ENCODE measurements at regions not wholly inside any gene's neighbourhood (a gene's known extent, or its start where the extent isn't known, plus 50 kb on each side); places are given as distances from the start of the nearest gene placed in this dataset.
A peak's percentile ranks its signal among the peaks of the same experiment; 100 is the strongest.

GRCh38 chr6:141313986-141314385 is 818.7 kb upstream of the GJE1 start:
- DNase-seq (ENCODE audit: low spot score) = no peak

DNA sequence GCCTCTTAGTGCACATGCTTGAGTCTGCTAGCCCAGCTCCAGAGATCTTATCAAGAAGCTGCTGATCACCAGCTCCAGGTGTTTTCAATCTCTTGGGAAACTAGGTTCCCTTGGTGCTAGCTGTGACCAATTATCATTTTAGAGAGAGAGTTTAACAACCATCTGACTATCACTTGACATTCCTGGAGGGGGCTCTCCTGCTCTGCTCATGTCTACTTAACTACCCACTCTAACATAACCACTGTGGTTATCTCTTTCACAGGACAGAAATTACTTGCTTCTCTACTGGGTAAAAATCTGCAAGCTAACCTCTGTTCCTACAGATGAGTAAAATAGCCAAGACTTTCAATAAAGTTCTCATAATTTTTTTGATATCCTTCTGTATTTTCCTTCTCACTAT is 823.4 kb upstream of the GJE1 start:
- DNase-seq (ENCODE audit: low spot score) = no peak

DNA sequence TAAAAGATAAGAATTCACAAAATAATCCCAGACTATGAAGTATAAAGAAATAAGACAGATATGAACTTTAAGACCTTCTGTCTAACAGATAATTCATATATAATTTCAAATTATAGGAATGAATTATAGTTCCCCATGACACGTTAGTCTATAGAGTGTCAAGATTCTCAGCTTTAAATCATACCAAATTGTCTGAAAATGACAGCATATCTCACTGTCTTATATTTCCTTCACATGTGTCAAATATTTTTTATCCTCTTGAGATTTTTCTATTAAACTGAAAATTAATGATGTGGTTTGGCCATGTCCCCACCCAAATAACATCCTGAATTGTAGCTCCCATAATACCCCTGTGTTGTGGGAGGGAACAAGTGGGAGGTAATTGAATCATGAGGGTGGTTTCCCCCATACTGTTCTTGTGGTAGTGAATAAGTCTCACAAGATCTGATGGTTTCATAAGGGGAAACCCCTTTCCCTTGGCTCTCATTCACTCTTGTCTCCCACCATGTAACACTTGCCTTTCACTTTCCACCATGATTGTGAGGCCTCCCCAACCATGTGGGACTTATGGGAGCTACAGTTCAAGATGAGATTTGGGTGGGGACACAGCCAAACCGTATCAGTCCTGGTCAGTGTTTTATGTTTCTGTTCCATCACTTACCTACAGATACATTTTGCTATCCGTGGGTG is 825.3 kb upstream of the GJE1 start:
- no peak for DNase-seq (ENCODE audit: low spot score)

DNA sequence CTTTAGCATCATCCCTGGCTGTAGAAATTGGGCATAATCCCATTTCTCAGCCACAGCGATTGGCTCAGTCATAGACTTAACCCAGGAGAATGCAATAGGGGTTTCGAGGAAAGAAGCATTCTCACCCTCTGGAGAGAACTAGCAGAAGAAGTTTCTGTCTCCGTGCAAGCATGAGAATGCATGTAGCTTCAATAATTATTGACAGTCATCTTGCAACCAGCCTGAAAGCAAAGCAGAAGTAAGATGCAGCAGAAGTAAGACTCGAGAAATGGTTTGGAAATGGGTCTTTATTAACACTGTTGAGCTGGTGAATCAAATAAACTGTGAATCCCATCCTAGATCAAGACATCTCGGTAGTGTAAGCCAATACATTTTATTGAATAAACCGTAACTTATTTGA is 828.8 kb upstream of the GJE1 start:
- no peak for DNase-seq (ENCODE audit: low spot score)

DNA sequence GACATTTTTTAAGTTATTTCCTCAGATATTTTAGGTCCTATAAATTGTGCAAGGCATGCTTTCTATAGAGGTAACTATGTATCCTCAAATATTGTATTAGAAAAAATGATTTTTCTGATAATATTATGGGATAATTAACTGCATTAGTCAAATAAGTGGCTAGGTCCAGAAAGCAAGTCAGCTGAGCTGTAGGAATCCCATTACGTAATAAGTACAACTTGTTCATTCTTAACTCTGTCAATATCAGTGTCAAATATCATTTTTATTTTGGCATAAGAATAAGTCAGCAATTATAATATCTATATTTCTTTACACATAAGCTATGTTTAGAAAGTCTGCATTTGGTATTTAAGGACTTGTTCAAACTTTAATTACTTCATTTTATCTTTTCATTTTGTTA is 830.9 kb upstream of the GJE1 start:
- no peak for DNase-seq (ENCODE audit: low spot score)

GRCh38 chr6:141290941-141291721 is 841.6 kb upstream of the GJE1 start:
- no peak for DNase-seq (ENCODE audit: low spot score)

DNA sequence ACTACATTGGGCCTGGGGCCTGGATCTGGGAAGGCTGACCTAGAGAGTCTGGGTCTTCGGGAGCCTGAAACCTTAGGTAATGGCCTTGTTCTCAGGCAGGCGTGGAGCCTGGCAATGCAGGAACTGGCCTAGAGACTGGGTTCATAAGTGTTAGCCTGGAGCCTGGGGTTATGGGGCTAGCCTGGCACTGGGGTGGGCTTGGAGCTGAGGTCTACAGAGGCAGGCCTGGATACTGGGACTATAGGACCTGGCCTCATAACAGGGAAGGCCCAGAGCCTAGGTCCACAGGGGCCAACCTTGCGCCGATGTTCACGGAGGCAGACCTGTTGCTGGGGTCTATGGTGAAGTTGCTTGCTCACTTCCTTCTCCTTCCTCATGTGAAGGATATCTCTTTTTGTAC is 843.8 kb upstream of the GJE1 start:
- no peak for DNase-seq (ENCODE audit: low spot score)

DNA sequence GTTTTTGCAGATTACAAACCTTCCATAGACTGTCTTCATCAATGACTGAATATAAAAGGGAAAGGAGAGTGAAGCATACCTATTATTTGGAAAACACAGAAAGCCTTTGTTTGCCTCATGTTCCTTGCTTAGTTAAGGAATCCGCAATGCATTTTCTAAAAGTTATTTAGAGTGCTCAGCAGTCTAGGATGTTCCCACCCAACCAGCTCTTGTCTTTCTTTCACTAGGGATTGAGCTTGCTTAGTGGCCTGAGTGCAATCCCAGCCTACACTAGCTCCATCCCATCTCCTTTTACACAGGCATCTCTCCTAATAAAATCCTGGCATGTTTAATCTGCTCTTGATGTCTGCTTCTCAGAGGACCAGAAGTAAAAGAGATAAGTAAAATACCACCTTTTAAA is 850.5 kb upstream of the GJE1 start:
- DNase-seq (ENCODE audit: low spot score) = no peak

- DNase-seq (ENCODE audit: low spot score) = no peak
Measured at GRCh38 chr6:141269684-141270083, 863.0 kb upstream of the GJE1 start.

DNA sequence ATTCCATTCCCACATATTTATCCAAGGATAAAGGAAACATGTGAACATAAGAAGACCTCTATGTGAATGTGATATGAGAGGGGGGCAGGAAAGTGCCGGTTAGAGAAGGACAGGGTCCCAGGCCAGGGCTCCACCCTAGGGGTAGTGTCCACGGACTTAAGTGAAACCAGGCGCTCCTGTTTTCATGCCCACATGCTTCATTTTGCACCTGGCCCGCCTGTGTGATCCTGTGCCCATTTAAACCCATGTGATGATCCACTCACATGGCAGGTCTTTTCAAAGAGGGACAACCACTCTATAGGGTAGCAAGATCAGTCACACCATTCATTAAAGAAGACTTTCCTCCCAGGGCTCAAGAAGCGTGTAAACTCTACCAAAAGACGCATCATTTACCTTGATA is 865.3 kb upstream of the GJE1 start:
- no peak for DNase-seq (ENCODE audit: low spot score)

DNA sequence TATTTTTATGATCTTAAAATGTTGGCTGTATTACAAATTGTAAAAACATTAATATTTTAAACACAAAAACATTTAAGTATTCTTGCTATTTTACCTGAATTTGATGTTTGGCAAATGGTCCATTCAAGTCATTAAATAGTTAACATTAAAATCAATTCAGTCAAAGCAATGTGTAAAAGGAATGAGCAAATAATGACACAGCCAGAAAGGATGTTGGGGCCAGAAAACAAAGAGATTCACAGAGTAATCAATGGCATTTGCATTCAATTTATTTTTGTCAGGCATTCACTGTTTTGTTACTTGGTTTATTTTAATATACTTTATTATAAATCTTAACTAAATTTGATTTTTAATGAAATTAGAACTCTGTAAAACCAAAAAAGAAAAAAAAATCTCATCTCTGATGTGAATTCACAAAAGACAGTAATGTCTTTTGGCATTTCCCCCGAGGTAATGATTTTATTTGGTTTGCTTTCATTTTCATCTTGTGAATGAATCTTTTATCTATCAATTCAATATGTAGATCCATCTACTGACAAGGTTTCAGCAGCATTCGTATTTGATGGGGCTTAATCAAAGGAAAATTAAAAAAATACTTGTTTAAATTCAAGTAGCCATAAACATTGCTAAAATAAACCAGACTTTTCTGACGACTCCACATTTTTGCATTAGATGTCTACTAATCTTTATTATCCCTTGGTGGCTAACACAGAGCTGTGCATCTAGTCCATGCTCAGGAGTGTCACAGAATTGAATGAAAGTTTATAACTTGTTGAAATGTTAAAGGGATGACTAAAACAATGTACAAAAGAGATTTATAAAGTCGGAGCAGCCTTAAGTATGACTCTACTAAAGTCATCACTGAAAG is 866.7 kb upstream of the GJE1 start:
- DNase-seq (ENCODE audit: low spot score) = no peak

GRCh38 chr6:141264101-141264500 is 868.6 kb upstream of the GJE1 start:
- DNase-seq (ENCODE audit: low spot score) = peak; percentile 11

- DNase-seq (ENCODE audit: low spot score) = no peak
Measured at GRCh38 chr6:141261672-141262060, 871.1 kb upstream of the GJE1 start.

DNA sequence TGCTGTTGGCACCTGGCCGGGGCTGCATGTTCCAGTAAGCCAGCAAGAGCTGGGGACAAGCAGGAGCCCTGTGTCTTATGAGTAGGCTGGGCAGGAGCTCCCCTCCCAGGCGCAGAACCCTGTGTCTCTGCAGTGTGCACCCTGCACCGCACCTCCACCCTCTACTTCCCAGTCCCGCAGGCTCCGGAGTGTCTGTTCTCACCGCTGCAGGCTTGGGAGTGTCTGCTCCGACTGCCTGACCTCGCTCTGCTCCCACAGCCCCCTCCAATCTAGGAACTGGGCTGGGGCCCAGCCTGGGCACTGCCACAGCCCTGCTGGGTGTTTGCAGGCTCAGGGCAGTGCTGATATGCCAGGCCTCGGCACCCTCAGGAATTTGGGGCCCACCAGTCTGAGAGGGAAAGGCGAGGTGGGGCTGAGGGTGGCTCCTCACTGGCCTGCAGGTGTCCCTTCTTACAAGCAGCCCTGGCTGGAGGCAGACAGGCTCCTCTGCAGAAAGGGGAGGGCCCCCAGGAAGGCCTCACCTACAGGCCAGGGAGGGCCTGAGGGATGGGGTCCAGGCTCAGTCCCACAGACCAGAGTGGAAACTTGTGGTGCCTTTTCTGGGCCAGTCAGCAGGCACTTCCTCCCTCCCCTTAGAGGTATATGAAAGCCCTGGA is 871.6 kb upstream of the GJE1 start:
- no peak for DNase-seq (ENCODE audit: low spot score)

GRCh38 chr6:141260627-141261015 is 872.1 kb upstream of the GJE1 start:
- no peak for DNase-seq (ENCODE audit: low spot score)

DNA sequence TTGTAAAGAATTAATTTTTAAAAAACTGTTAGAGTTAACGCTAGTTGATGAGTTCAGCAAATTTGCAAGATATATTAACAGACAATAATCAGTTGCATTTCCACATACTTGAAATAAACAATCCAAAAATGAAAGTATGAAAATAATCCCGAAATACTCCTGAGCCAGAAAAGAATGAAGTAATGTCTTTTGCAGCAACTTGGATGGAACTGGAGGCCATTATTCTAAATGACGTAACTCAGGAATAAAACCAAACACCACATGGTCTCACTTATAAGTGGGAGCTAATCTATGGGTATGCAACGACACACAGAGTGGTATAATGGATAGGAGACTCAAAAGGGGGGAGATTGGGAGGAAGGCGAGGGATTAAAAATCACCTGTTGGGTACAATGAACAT is 872.9 kb upstream of the GJE1 start:
- DNase-seq (ENCODE audit: low spot score) = no peak

- DNase-seq (ENCODE audit: low spot score) = no peak
Measured at GRCh38 chr6:141259091-141259490, 873.6 kb upstream of the GJE1 start.

DNA sequence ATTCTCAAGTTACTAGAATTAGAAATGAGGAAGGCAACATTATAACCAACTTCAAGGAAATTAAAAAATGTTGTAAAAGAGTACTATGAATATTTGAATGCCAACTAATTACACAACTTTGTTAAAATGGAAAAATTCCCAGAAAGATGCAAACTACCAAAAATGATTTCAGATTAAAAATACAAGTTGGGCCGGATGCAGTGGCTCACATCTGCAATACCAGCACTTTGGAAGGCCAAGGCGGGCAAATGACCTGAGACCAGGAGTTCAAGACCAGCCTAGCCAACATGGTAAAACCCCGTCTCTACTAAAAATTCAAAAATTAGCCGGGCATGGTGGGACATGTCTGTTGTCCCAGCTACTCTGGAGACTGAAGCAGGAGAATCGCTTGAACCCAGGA is 874.2 kb upstream of the GJE1 start:
- no peak for DNase-seq (ENCODE audit: low spot score)

DNA sequence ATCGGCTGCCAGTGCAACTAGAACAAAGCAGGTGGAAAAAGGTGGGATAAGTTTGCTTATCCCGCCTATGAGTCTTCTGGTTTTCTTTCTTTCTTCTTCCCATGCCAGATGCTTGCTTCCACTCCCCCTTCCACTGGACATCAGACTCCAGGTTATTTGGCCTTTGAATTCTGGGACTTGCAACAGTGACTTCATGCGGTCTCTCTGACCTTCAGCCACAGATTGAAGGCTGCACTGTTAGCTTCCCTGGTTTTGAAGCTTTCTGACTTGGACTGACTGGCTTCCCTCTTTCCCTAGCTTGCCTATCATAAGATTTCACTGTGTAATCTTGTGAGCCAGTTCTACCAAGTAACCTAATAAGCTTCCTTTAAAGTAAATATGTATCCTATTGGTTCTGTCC is 878.4 kb upstream of the GJE1 start:
- no peak for DNase-seq (ENCODE audit: low spot score)

- no peak for DNase-seq (ENCODE audit: low spot score)
Measured at GRCh38 chr6:141252828-141253608, 879.7 kb upstream of the GJE1 start.

- no peak for DNase-seq (ENCODE audit: low spot score)
Measured at GRCh38 chr6:141251286-141251685, 881.4 kb upstream of the GJE1 start.
